ENCODE measurements at regions not wholly inside any gene's neighbourhood (a gene's known extent, or its start where the extent isn't known, plus 50 kb on each side); places are given as distances from the start of the nearest gene placed in this dataset.

GRCh38 chr21:29991624-29992023 lies 51.8 kb upstream of the GRIK1 start:
- no peak for TF ChIP-seq CTCF (IDR thresholded peaks at IDR 0.05)
- no peak for TF ChIP-seq POLR2A (IDR thresholded peaks at IDR 0.05)
- TF ChIP-seq POLR2AphosphoS5 (IDR thresholded peaks at IDR 0.05; ENCODE audit: insufficient read depth in 1 of 2, low read depth in 1 of 2): no peak

All from vagina (tissue), 2 donors.